NB4 (cell line): ENCODE measurements at regions not wholly inside any gene's neighbourhood (a gene's known extent, or its start where the extent isn't known, plus 50 kb on each side); places are given as distances from the start of the nearest gene placed in this dataset.

Experiments used
- MYC ChIP-seq: IDR thresholded peaks from 2 replicates; pipeline ENCODE4 v1.6.1; 2011; ENCODE audit warnings: low read depth, low read length
- POLR2A ChIP-seq: IDR thresholded peaks from 2 replicates; pipeline ENCODE4 v1.6.1; 2011; ENCODE audit warnings: mild to moderate bottlenecking; ENCODE audit not compliant: insufficient read length; ENCODE audit errors: extremely low read depth
- TF ChIP-seq, protein P1 (sequence below): IDR thresholded peaks from one replicate; pipeline ENCODE4 v1.5.1; 2012; ENCODE audit warnings: low read depth, low read length
- TF ChIP-seq, protein P2 (sequence below): IDR thresholded peaks from 2 replicates; pipeline ENCODE4 v1.6.1; 2011; ENCODE audit warnings: low read depth, low read length

DNA sequence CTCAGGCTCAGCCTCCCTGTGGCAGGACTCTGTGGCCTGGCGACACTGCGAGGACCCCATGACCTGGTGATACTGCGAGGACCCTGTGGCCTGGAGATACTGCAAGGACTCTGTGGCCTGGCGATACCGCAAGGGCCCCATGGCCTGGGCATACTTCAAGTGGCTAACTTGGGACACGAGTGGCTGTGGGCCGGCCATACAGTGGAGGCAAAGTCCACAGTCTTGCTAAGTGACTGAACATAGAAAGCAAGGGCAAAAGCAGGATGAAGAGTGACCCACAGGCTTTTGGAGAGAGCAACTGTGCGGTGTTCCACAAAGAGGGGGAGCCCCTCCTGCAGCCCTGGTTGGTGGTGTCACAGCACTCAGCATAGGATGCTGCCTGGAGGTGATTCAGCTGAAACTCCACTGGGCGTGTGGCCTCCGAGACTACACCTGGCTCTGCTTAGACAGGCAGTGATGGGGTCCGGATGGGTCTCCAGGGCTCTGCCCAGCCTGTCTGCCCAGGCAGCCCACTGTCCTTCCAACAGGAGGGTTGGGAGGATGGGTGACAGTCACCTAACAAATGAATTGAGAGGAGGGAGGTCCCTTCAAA is 691.0 kb upstream of the HS6ST1 start:
- TF ChIP-seq, protein P1, sequence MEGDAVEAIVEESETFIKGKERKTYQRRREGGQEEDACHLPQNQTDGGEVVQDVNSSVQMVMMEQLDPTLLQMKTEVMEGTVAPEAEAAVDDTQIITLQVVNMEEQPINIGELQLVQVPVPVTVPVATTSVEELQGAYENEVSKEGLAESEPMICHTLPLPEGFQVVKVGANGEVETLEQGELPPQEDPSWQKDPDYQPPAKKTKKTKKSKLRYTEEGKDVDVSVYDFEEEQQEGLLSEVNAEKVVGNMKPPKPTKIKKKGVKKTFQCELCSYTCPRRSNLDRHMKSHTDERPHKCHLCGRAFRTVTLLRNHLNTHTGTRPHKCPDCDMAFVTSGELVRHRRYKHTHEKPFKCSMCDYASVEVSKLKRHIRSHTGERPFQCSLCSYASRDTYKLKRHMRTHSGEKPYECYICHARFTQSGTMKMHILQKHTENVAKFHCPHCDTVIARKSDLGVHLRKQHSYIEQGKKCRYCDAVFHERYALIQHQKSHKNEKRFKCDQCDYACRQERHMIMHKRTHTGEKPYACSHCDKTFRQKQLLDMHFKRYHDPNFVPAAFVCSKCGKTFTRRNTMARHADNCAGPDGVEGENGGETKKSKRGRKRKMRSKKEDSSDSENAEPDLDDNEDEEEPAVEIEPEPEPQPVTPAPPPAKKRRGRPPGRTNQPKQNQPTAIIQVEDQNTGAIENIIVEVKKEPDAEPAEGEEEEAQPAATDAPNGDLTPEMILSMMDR = no peak
- TF ChIP-seq, protein P2, sequence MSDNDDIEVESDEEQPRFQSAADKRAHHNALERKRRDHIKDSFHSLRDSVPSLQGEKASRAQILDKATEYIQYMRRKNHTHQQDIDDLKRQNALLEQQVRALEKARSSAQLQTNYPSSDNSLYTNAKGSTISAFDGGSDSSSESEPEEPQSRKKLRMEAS = no peak
- TF ChIP-seq POLR2A (no peak), MYC (no peak)
